WTC11 (cell line): ENCODE measurements at regions not wholly inside any gene's neighbourhood (a gene's known extent, or its start where the extent isn't known, plus 50 kb on each side); places are given as distances from the start of the nearest gene placed in this dataset.

ENCODE experiments used
- ATAC-seq: fragments of 200-7000 bp; cut with Tn5 transposase; 2 replicates; pipeline ENCODE4 v1.10.0; 2021; ENCODE audit warnings: mild to moderate bottlenecking, moderate library complexity
- CTCF ChIA-PET: fragments of 300-600 bp; sonication (Branson Sonifier 250); formaldehyde crosslinking; loops from one replicate; lab custom pipeline; 2021; ENCODE audit warnings: antibody characterized with exemption; lab: Charles Lee
- POLR2A ChIA-PET: fragments of 350-600 bp; sonication (Branson Sonifier 250); formaldehyde crosslinking; loops from one replicate; lab custom pipeline; 2021; ENCODE audit warnings: antibody characterized with exemption; lab: Charles Lee
- DNase-seq: peaks from one replicate; pipeline ENCODE4 v3.0.0; 2021; ENCODE audit warnings: low spot score
- H3K27ac Mint-ChIP-seq: 2 replicates; pipeline ENCODE4 v1.8.0; 2021; ENCODE audit warnings: mixed read lengths
- H3K27me3 Mint-ChIP-seq: 2 replicates; pipeline ENCODE4 v1.8.0; 2021; ENCODE audit warnings: low read depth, mild to moderate bottlenecking, moderate library complexity, mixed read lengths
- H3K36me3 Mint-ChIP-seq: 2 replicates; pipeline ENCODE4 v1.8.0; 2021; ENCODE audit warnings: mixed read lengths
- H3K4me1 Mint-ChIP-seq: 2 replicates; pipeline ENCODE4 v1.8.0; 2022; ENCODE audit warnings: mixed read lengths
- H3K4me3 Mint-ChIP-seq: 2 replicates; pipeline ENCODE4 v1.8.0; 2021; ENCODE audit warnings: mild to moderate bottlenecking, moderate library complexity, mixed read lengths
- H3K9me3 Mint-ChIP-seq: 2 replicates; pipeline ENCODE4 v1.8.0; 2021; ENCODE audit warnings: mixed read lengths
- AR ChIP-seq: fragments of 250-450 bp; sonication (Bioruptor Pico); IDR thresholded peaks from 2 replicates; pipeline ENCODE4 v1.9.0; 2021; ENCODE audit warnings: mild to moderate bottlenecking
- ATF6 ChIP-seq: sonication (generic); formaldehyde crosslinking; IDR thresholded peaks from 2 replicates; pipeline ENCODE4 v1.8.1; 2023; ENCODE audit warnings: mild to moderate bottlenecking, missing genetic modification reagents
- CREB1 ChIP-seq: sonication (generic); formaldehyde crosslinking; IDR thresholded peaks from 2 replicates; pipeline ENCODE4 v1.8.0; 2023; ENCODE audit warnings: mild to moderate bottlenecking, missing genetic modification reagents
- CTCF ChIP-seq: fragments of 200-600 bp; IDR thresholded peaks from 2 replicates; pipeline ENCODE4 v1.8.0; 2022; ENCODE audit warnings: antibody characterized with exemption
- E2F4 ChIP-seq: sonication (generic); formaldehyde crosslinking; IDR thresholded peaks from 2 replicates; pipeline ENCODE4 v1.8.1; 2022; ENCODE audit warnings: low read depth, mild to moderate bottlenecking, moderate library complexity, missing genetic modification reagents, borderline replicate concordance
- EMX1 ChIP-seq: fragments of 250-450 bp; sonication (Bioruptor Pico); IDR thresholded peaks from 2 replicates; pipeline ENCODE4 v1.8.0; 2021; ENCODE audit warnings: mild to moderate bottlenecking
- ESRRA ChIP-seq: sonication (generic); formaldehyde crosslinking; IDR thresholded peaks from 2 replicates; pipeline ENCODE4 v1.8.1; 2022; ENCODE audit warnings: mild to moderate bottlenecking, missing genetic modification reagents, borderline replicate concordance
- HMGXB4 ChIP-seq: sonication (generic); formaldehyde crosslinking; IDR thresholded peaks from 2 replicates; pipeline ENCODE4 v1.8.1; 2023; ENCODE audit warnings: mild to moderate bottlenecking, moderate library complexity, missing genetic modification reagents
- MXD4 ChIP-seq: fragments of 250-450 bp; sonication (Bioruptor Pico); IDR thresholded peaks from 2 replicates; pipeline ENCODE4 v1.8.0; 2021; ENCODE audit warnings: mild to moderate bottlenecking, moderate library complexity, borderline replicate concordance
- NFYB ChIP-seq: sonication (generic); formaldehyde crosslinking; conservative IDR thresholded peaks from 2 replicates; pipeline ENCODE4 v1.8.0; 2022; ENCODE audit warnings: low read depth, missing genetic modification reagents
- NR1H2 ChIP-seq: sonication (generic); formaldehyde crosslinking; IDR thresholded peaks from 2 replicates; pipeline ENCODE4 v1.9.0; 2021; ENCODE audit warnings: mild to moderate bottlenecking, moderate library complexity, missing genetic modification reagents
- NR2C2 ChIP-seq: sonication (generic); formaldehyde crosslinking; IDR thresholded peaks from 2 replicates; pipeline ENCODE4 v1.8.0; 2022; ENCODE audit warnings: mild to moderate bottlenecking, missing genetic modification reagents
- TCF7 ChIP-seq: sonication (generic); formaldehyde crosslinking; IDR thresholded peaks from 2 replicates; pipeline ENCODE4 v1.8.0; 2022; ENCODE audit warnings: mild to moderate bottlenecking, low read depth, missing genetic modification reagents, moderate library complexity
- TEAD1 ChIP-seq: sonication (generic); formaldehyde crosslinking; IDR thresholded peaks from 2 replicates; pipeline ENCODE4 v1.8.0; 2022; ENCODE audit warnings: mild to moderate bottlenecking, missing genetic modification reagents
- TEAD4 ChIP-seq: sonication (generic); formaldehyde crosslinking; IDR thresholded peaks from 2 replicates; pipeline ENCODE4 v1.8.0; 2022; ENCODE audit warnings: mild to moderate bottlenecking, missing genetic modification reagents
- TP53 ChIP-seq: sonication (generic); formaldehyde crosslinking; IDR thresholded peaks from 2 replicates; pipeline ENCODE4 v1.8.1; 2023; ENCODE audit warnings: mild to moderate bottlenecking, missing genetic modification reagents
- ZBTB43 ChIP-seq: sonication (generic); formaldehyde crosslinking; IDR thresholded peaks from 2 replicates; pipeline ENCODE4 v1.8.1; 2023; ENCODE audit warnings: mild to moderate bottlenecking, missing genetic modification reagents
- ZNF121 ChIP-seq: sonication (generic); formaldehyde crosslinking; IDR thresholded peaks from 2 replicates; pipeline ENCODE4 v1.8.0; 2023; ENCODE audit warnings: missing genetic modification reagents
- ZNF219 ChIP-seq: sonication (generic); formaldehyde crosslinking; IDR thresholded peaks from 2 replicates; pipeline ENCODE4 v1.8.0; 2023; ENCODE audit warnings: missing genetic modification reagents, mild to moderate bottlenecking, borderline replicate concordance
- ZNF232 ChIP-seq: sonication (generic); formaldehyde crosslinking; IDR thresholded peaks from 2 replicates; pipeline ENCODE4 v1.8.0; 2022; ENCODE audit warnings: mild to moderate bottlenecking, missing genetic modification reagents

GRCh38 chr17:53765129-53765528 lies 57.6 kb upstream of the KIF2B start:
- H3K27me3 Mint-ChIP-seq: no peaks in the 10 kb centered on the region
- ChIA-PET CTCF (no interaction called here), POLR2A (no interaction called here)
- no peak overlapping the region for H3K4me3 Mint-ChIP-seq
- H3K4me1 Mint-ChIP-seq: peaks cover 4% of the 10 kb centered on the region; the same call in 1 of the 2 replicates
- H3K36me3 Mint-ChIP-seq: peaks cover 26% of the 10 kb centered on the region
- TF ChIP-seq E2F4 (CRISPR knock-in tag) (no peak), CTCF (no peak), TEAD4 (CRISPR knock-in tag) (no peak), ESRRA (CRISPR knock-in tag) (no peak), TP53 (CRISPR knock-in tag) (no peak), ZNF232 (no peak), NR2C2 (CRISPR knock-in tag) (no peak), NFYB (CRISPR knock-in tag) (no peak), ATF6 (CRISPR knock-in tag) (no peak), MXD4 (no peak), AR (CRISPR knock-in tag) (no peak), CREB1 (CRISPR knock-in tag) (no peak), HMGXB4 (no peak), TEAD1 (no peak), EMX1 (CRISPR knock-in tag) (no peak), TCF7 (CRISPR knock-in tag) (no peak), ZNF219 (CRISPR knock-in tag) (no peak), ZBTB43 (CRISPR knock-in tag) (no peak), ZNF121 (no peak), NR1H2 (CRISPR knock-in tag) (no peak)
- H3K9me3 Mint-ChIP-seq: peaks cover 51% of the 10 kb centered on the region
- no peak overlapping the region for H3K27ac Mint-ChIP-seq
- DNase-seq (no peak), ATAC-seq (no peak)
